IMR-90 (cell line): ENCODE measurements at regions not wholly inside any gene's neighbourhood (a gene's known extent, or its start where the extent isn't known, plus 50 kb on each side); places are given as distances from the start of the nearest gene placed in this dataset.

Experiments
- ATAC-seq: fragments of 200-7000 bp; cut with Tn5 transposase; 2 replicates; pipeline ENCODE4 v1.9.1; 2020; ENCODE audit warnings: low read depth, mild to moderate bottlenecking, moderate library complexity
- BruUV-seq: library from RNA; stranded (reverse); fragments of 400-500 nt; replicated peaks from 2 replicates; lab custom pipeline; 2021; lab: Mats Ljungman, UMichigan
- CTCF ChIA-PET: fragments of 300-600 bp; formaldehyde crosslinking; extraction: SDS; loops from one replicate; lab custom pipeline; 2021; ENCODE audit warnings: antibody characterized with exemption; lab: Yijun Ruan, JAX
- POLR2A ChIA-PET: fragments of 300-600 bp; sonication (Branson Sonifier 250); formaldehyde crosslinking; loops from one replicate; lab custom pipeline; 2022; ENCODE audit warnings: antibody characterized with exemption; ENCODE audit not compliant: unreplicated experiment; lab: Charles Lee
- DNase-seq: peaks from one replicate; pipeline ENCODE4 v3.0.0; 2013
- H2AFZ ChIP-seq: replicated peaks from 2 replicates; pipeline ENCODE3; 2013; ENCODE audit warnings: low read length, mild to moderate bottlenecking; ENCODE audit not compliant: poor library complexity
- H2AK5ac ChIP-seq: 2 replicates; pipeline ENCODE4 v1.6.1; 2013; ENCODE audit warnings: low read depth, low read length, inconsistent platforms
- H2AK9ac ChIP-seq: replicated peaks from 2 replicates; pipeline ENCODE3; 2013; ENCODE audit warnings: mild to moderate bottlenecking, low read depth, low read length, moderate library complexity; ENCODE audit not compliant: poor library complexity
- H2BK120ac ChIP-seq: 2 replicates; pipeline ENCODE4 v1.6.1; 2013; ENCODE audit warnings: low read depth, low read length, inconsistent platforms
- H2BK15ac ChIP-seq: 3 replicates; pipeline ENCODE4 v1.6.1; 2013; ENCODE audit warnings: low read depth, low read length, inconsistent platforms
- H2BK20ac ChIP-seq: 2 replicates; pipeline ENCODE4 v1.6.1; 2013; ENCODE audit warnings: low read depth, mild to moderate bottlenecking, inconsistent platforms, low read length, moderate library complexity
- H2BK5ac ChIP-seq: 2 replicates; pipeline ENCODE4 v1.6.1; 2013; ENCODE audit warnings: mild to moderate bottlenecking, low read depth, low read length, inconsistent platforms; ENCODE audit not compliant: poor library complexity, severe bottlenecking
- H3K14ac ChIP-seq: replicated peaks from 2 replicates; pipeline ENCODE4 v1.6.1; 2013; ENCODE audit warnings: low read depth, low read length, inconsistent platforms
- H3K18ac ChIP-seq: 2 replicates; pipeline ENCODE4 v1.6.1; 2013; ENCODE audit warnings: low read depth, low read length, control low read depth
- H3K23ac ChIP-seq: 2 replicates; pipeline ENCODE4 v1.6.1; 2013; ENCODE audit warnings: low read depth, low read length, inconsistent platforms
- H3K27ac ChIP-seq: 2 replicates; pipeline ENCODE4 v1.5.1; 2013; ENCODE audit warnings: mild to moderate bottlenecking, control low read depth, low read length; ENCODE audit not compliant: insufficient read depth
- H3K27me3 ChIP-seq: 2 replicates; pipeline ENCODE4 v1.6.1; 2013; ENCODE audit warnings: low read length; ENCODE audit not compliant: control insufficient read depth, insufficient read depth
- H3K36me3 ChIP-seq: 2 replicates; pipeline ENCODE4 v1.6.1; 2013; ENCODE audit warnings: low read length, mixed read lengths; ENCODE audit not compliant: control insufficient read depth, insufficient read depth
- H3K4ac ChIP-seq: 2 replicates; pipeline ENCODE4 v1.6.1; 2013; ENCODE audit warnings: low read depth, low read length, inconsistent platforms
- H3K4me1 ChIP-seq: 2 replicates; pipeline ENCODE4 v1.6.1; 2013; ENCODE audit warnings: low read length, mixed read lengths; ENCODE audit not compliant: control insufficient read depth, insufficient read depth
- H3K4me2 ChIP-seq: 2 replicates; pipeline ENCODE4 v1.6.1; 2013; ENCODE audit warnings: low read depth, mild to moderate bottlenecking, control low read depth, low read length, moderate library complexity
- H3K4me3 ChIP-seq: 2 replicates; pipeline ENCODE4 v1.5.1; 2013; ENCODE audit warnings: low read depth, mild to moderate bottlenecking, control low read depth, low read length, moderate library complexity; ENCODE audit not compliant: insufficient read depth
- H3K56ac ChIP-seq: 2 replicates; pipeline ENCODE4 v1.6.1; 2013; ENCODE audit warnings: low read length, inconsistent platforms; ENCODE audit not compliant: insufficient read depth; ENCODE audit errors: extremely low read depth
- H3K79me1 ChIP-seq, 2 experiments: 2 replicates each; pipeline ENCODE4 v1.6.1; 2013; ENCODE audit warnings: low read length in 2 of 2, inconsistent platforms in 1 of 2, low read depth in 1 of 2
- H3K9ac ChIP-seq: 2 replicates; pipeline ENCODE4 v1.6.1; 2013; ENCODE audit warnings: low read depth, low read length, control low read depth
- H3K9me1 ChIP-seq: 2 replicates; pipeline ENCODE4 v1.6.1; 2013; ENCODE audit warnings: low read length, inconsistent platforms; ENCODE audit not compliant: insufficient read depth
- H3K9me3 ChIP-seq: 2 replicates; pipeline ENCODE4 v1.6.1; 2013; ENCODE audit warnings: low read length; ENCODE audit not compliant: control insufficient read depth, insufficient read depth
- H4K20me1 ChIP-seq: 2 replicates; pipeline ENCODE4 v1.6.1; 2013; ENCODE audit warnings: low read length, inconsistent platforms; ENCODE audit not compliant: insufficient read depth
- H4K5ac ChIP-seq: 2 replicates; pipeline ENCODE4 v1.6.1; 2013; ENCODE audit warnings: mild to moderate bottlenecking, low read depth, low read length, control low read depth
- H4K8ac ChIP-seq, 2 experiments: 2 replicates each; pipeline ENCODE4 v1.6.1; 2013; ENCODE audit warnings: low read depth in 2 of 2, low read length in 2 of 2, control low read depth in 1 of 2, inconsistent platforms in 1 of 2
- H4K91ac ChIP-seq: 2 replicates; pipeline ENCODE4 v1.6.1; 2013; ENCODE audit warnings: low read depth, low read length, inconsistent platforms; ENCODE audit not compliant: insufficient read depth
- BHLHE40 ChIP-seq: fragments of 150-350 bp; IDR thresholded peaks from 2 replicates; pipeline ENCODE4 v1.6.1; 2016; ENCODE audit warnings: mild to moderate bottlenecking, low read depth, low read length
- CEBPB ChIP-seq: IDR thresholded peaks from 2 replicates; pipeline ENCODE4 v1.6.1; 2012; ENCODE audit warnings: low read depth, low read length, improper control_type of control experiment
- CHD1 ChIP-seq: IDR thresholded peaks from 2 replicates; pipeline ENCODE4 v1.6.1; 2012; ENCODE audit warnings: low read depth, low read length, improper control_type of control experiment
- MAZ ChIP-seq: IDR thresholded peaks from 2 replicates; pipeline ENCODE4 v1.6.1; 2012; ENCODE audit warnings: low read depth, mild to moderate bottlenecking, low read length, improper control_type of control experiment, moderate library complexity, borderline replicate concordance
- MXI1 ChIP-seq: IDR thresholded peaks from 2 replicates; pipeline ENCODE4 v1.6.1; 2012; ENCODE audit warnings: low read depth, mild to moderate bottlenecking, low read length, moderate library complexity, borderline replicate concordance
- RAD21 ChIP-seq: IDR thresholded peaks from 2 replicates; pipeline ENCODE4 v1.6.1; 2012; ENCODE audit warnings: low read length, improper control_type of control experiment
- RCOR1 ChIP-seq: IDR thresholded peaks from 2 replicates; pipeline ENCODE4 v1.6.1; 2012; ENCODE audit warnings: mild to moderate bottlenecking, low read length, improper control_type of control experiment; ENCODE audit not compliant: insufficient replicate concordance
- RFX5 ChIP-seq: IDR thresholded peaks from 2 replicates; pipeline ENCODE4 v1.8.0; 2012; ENCODE audit warnings: low read depth, mild to moderate bottlenecking, low read length, moderate library complexity
- SMC3 ChIP-seq: fragments of 150-350 bp; IDR thresholded peaks from 2 replicates; pipeline ENCODE4 v1.6.1; 2016; ENCODE audit warnings: low read depth, mild to moderate bottlenecking, antibody characterized with exemption, low read length, moderate library complexity
- WGBS, 2 experiments: methylation state at CpG; one replicate each; pipeline versions ENCODE4 v1.1.5 to v1.1.7; 2013; ENCODE audit warnings: missing lambda C conversion rate in 2 of 2; ENCODE audit not compliant: insufficient read length in 1 of 2; ENCODE audit errors: extremely low coverage in 2 of 2; 5-methylcytosine and 5-hydroxymethylcytosine counted together
- dilution Hi-C: fragments of 300-500 bp; cut with HindIII; formaldehyde crosslinking; loops from one replicate; pipeline ENCODE4 v1.14.3; 2018; ENCODE audit warnings: low sequenced_read_pairs; ENCODE audit not compliant: unreplicated experiment
- in situ Hi-C: fragments of 300-500 bp; cut with MboI; formaldehyde crosslinking; loops from 3 replicates; pipeline ENCODE4 v1.14.3; 2019; ENCODE audit warnings: low sequenced_read_pairs, inconsistent platforms, mixed read lengths
- intact Hi-C: fragments of 100-400 bp; cut with micrococcal nuclease; formaldehyde crosslinking; loops from 2 replicates; pipeline ENCODE4 v1.10.0; 2022
- TF ChIP-seq, protein P1 (sequence below): fragments of 150-350 bp; IDR thresholded peaks from 2 replicates; pipeline ENCODE4 v1.6.1; 2016; ENCODE audit warnings: low read depth, mild to moderate bottlenecking, low read length, moderate library complexity, borderline replicate concordance

DNA sequence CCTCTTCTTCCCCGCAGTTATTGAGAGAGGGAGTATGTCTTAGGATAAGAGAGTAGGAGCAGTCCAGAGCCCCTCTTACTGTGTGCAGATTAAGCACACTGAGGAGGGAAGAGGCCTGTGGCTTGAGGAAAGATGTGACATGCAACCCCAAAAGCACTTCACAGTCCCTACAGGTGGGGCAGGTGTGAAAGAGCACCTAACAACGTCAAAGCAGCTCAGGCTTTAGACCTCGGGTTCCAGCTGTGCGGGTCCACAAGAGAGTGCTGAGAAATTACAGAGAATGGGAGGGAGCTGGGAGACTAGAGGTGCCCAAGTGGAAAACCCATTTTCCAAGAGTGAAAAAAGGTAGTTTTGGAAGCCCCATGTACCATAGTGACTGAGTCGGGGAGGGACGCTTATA, 127.6 kb downstream of the SLC25A47 start:
- no peak overlapping the region for H3K23ac ChIP-seq
- H3K18ac ChIP-seq, result no peak overlapping the region
- H2BK20ac ChIP-seq, result no peak overlapping the region
- no peaks in the 10 kb centered on the region for H3K9me3 ChIP-seq
- no peak overlapping the region for H2BK5ac ChIP-seq
- H4K20me1 ChIP-seq, result peaks cover 14% of the 10 kb centered on the region; the same call in 1 of the 2 replicates
- no peak overlapping the region for H2AK9ac ChIP-seq
- peaks cover 0 to 4% of the 10 kb centered on the region in 2 experiments; a peak in 3 of 4 replicates for H3K79me1 ChIP-seq
- ATAC-seq, result no peak
- H3K14ac ChIP-seq, result no peak overlapping the region
- no peak overlapping the region for H2BK120ac ChIP-seq
- no peak for DNase-seq
- H4K8ac ChIP-seq, result no peak overlapping the region
- no peaks in the 10 kb centered on the region for H3K36me3 ChIP-seq
- H3K27me3 ChIP-seq, result no peaks in the 10 kb centered on the region
- H3K9me1 ChIP-seq, result peaks cover 8% of the 10 kb centered on the region
- no TSS peak for BruUV-seq
- no peak overlapping the region for H2BK15ac ChIP-seq
- H3K27ac ChIP-seq, result no peak overlapping the region
- no peak overlapping the region for H2AFZ ChIP-seq
- no peak overlapping the region for H4K5ac ChIP-seq
- H3K4me3 ChIP-seq, result no peak overlapping the region
- H4K91ac ChIP-seq, result no peak overlapping the region
- ChIA-PET POLR2A (no interaction called here), CTCF (no interaction called here)
- TF ChIP-seq CEBPB (no peak), BHLHE40 (no peak), MXI1 (no peak), SMC3 (no peak), CHD1 (no peak), MAZ (no peak), RAD21 (no peak), RCOR1 (no peak), RFX5 (no peak)
- TF ChIP-seq, protein P1, sequence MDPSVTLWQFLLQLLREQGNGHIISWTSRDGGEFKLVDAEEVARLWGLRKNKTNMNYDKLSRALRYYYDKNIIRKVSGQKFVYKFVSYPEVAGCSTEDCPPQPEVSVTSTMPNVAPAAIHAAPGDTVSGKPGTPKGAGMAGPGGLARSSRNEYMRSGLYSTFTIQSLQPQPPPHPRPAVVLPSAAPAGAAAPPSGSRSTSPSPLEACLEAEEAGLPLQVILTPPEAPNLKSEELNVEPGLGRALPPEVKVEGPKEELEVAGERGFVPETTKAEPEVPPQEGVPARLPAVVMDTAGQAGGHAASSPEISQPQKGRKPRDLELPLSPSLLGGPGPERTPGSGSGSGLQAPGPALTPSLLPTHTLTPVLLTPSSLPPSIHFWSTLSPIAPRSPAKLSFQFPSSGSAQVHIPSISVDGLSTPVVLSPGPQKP, result no peak
- H3K56ac ChIP-seq, result no peak overlapping the region
- in situ Hi-C loops (no loop called here), intact Hi-C loops (no loop called here), dilution Hi-C loops (no loop called here)
- H3K4me1 ChIP-seq, result no peaks in the 10 kb centered on the region
- H3K4me2 ChIP-seq, result no peak overlapping the region
- no peak overlapping the region for H2AK5ac ChIP-seq
- H3K4ac ChIP-seq, result no peak overlapping the region
- 100% methylated on average over 2 of the region's 6 CpGs; no CpG with 5 or more reads in 1 of the 2 experiments for WGBS, 2 experiments
- no peak overlapping the region for H3K9ac ChIP-seq
